ENCODE measurements at regions not wholly inside any gene's neighbourhood (a gene's known extent, or its start where the extent isn't known, plus 50 kb on each side); places are given as distances from the start of the nearest gene placed in this dataset.

GRCh38 chr9:28289746-28290145 lies 716.5 kb upstream of the C9orf72 start:
- no peak for TF ChIP-seq CTCF (IDR thresholded peaks at IDR 0.05; ENCODE audit: low read depth, low read length, poor library complexity, severe bottlenecking)
- TF ChIP-seq EZH2phosphoT487 (IDR thresholded peaks at IDR 0.05; ENCODE audit: borderline replicate concordance, low read length) = no peak

Data from DOHH2 (cell line).